H1 (cell line): ENCODE measurements at regions not wholly inside any gene's neighbourhood (a gene's known extent, or its start where the extent isn't known, plus 50 kb on each side); places are given as distances from the start of the nearest gene placed in this dataset.

Source experiments
- CBX8 ChIP-seq: fragments of 300-800, 300-1000 bp; sonication (generic); IDR thresholded peaks from 2 replicates; pipeline ENCODE4 v1.7.1; 2016; ENCODE audit warnings: low read depth, low read length, borderline replicate concordance
- CTCF ChIP-seq, 3 experiments: IDR thresholded peaks; 1 replicate in 2 of 3; 2 replicates in 1 of 3; pipeline versions ENCODE4 v1.5.1 to v1.6.1; 2011; ENCODE audit warnings: low read length in 3 of 3, mild to moderate bottlenecking in 3 of 3, inconsistent platforms in 2 of 3, low read depth in 1 of 3, moderate library complexity in 1 of 3; ENCODE audit not compliant: insufficient read depth in 1 of 3; ENCODE audit errors: control extremely low read depth in 1 of 3
- E2F6 ChIP-seq: IDR thresholded peaks from 2 replicates; pipeline ENCODE4 v1.6.1; 2012; ENCODE audit warnings: inconsistent platforms
- EP300 ChIP-seq, 2 experiments: IDR thresholded peaks; 1 replicate in 1 of 2; 2 replicates in 1 of 2; pipeline ENCODE4 v1.6.1; 2011 to 2012; ENCODE audit warnings: low read depth in 2 of 2, low read length in 2 of 2, mild to moderate bottlenecking in 2 of 2, borderline replicate concordance in 1 of 2, inconsistent platforms in 1 of 2, moderate library complexity in 1 of 2
- FOSL1 ChIP-seq: IDR thresholded peaks from 2 replicates; pipeline ENCODE4 v1.6.1; 2011; ENCODE audit warnings: mild to moderate bottlenecking, low read depth, low read length, moderate library complexity; ENCODE audit not compliant: insufficient read depth
- GABPA ChIP-seq: IDR thresholded peaks from 2 replicates; pipeline ENCODE4 v1.6.1; 2011; ENCODE audit warnings: mild to moderate bottlenecking, low read length, moderate library complexity, borderline replicate concordance; ENCODE audit not compliant: insufficient read depth
- HDAC2 ChIP-seq, 2 experiments: fragments of 300-600 bp in 1 of 2; sonication (generic) in 1 of 2; IDR thresholded peaks; 2 replicates each; pipeline ENCODE4 v1.6.1; 2011 to 2012; ENCODE audit warnings: low read depth in 2 of 2, low read length in 2 of 2, mild to moderate bottlenecking in 2 of 2, moderate library complexity in 2 of 2, borderline replicate concordance in 1 of 2, inconsistent platforms in 1 of 2
- KDM1A ChIP-seq: fragments of 200-600, 300-600 bp; sonication (generic); IDR thresholded peaks from 2 replicates; pipeline ENCODE4 v1.7.1; 2016; ENCODE audit warnings: mild to moderate bottlenecking, low read length, borderline replicate concordance
- KDM5A ChIP-seq: fragments of 200-600 bp; IDR thresholded peaks from 2 replicates; pipeline ENCODE4 v1.7.1; 2012; ENCODE audit warnings: mild to moderate bottlenecking, low read length, inconsistent platforms, mixed read lengths
- MAX ChIP-seq: IDR thresholded peaks from 2 replicates; pipeline ENCODE4 v1.6.1; 2012; ENCODE audit warnings: inconsistent platforms
- POLR2AphosphoS5 ChIP-seq: IDR thresholded peaks from 2 replicates; pipeline ENCODE4 v1.6.1; 2011; ENCODE audit warnings: low read depth, low read length
- POU5F1 ChIP-seq: IDR thresholded peaks from 2 replicates; pipeline ENCODE4 v1.6.1; 2011; ENCODE audit warnings: low read depth, mild to moderate bottlenecking, low read length, moderate library complexity
- RAD21 ChIP-seq, 2 experiments: IDR thresholded peaks in 1 of 2; conservative IDR thresholded peaks in 1 of 2; 2 replicates each; pipeline ENCODE4 v1.6.1; 2011; ENCODE audit warnings: low read depth in 2 of 2, low read length in 2 of 2, improper control_type of control experiment in 1 of 2, inconsistent platforms in 1 of 2, mild to moderate bottlenecking in 1 of 2, moderate library complexity in 1 of 2
- SIN3A ChIP-seq, 2 experiments: IDR thresholded peaks in 1 of 2; conservative IDR thresholded peaks in 1 of 2; 2 replicates each; pipeline ENCODE4 v1.6.1; 2011 to 2012; ENCODE audit warnings: low read length in 2 of 2, improper control_type of control experiment in 1 of 2, low read depth in 1 of 2, mild to moderate bottlenecking in 1 of 2
- SP4 ChIP-seq: IDR thresholded peaks from 2 replicates; pipeline ENCODE4 v1.6.1; 2012; ENCODE audit warnings: low read length, inconsistent platforms
- SRF ChIP-seq: IDR thresholded peaks from 2 replicates; pipeline ENCODE4 v1.6.1; 2011; ENCODE audit warnings: mild to moderate bottlenecking, low read depth, low read length, moderate library complexity
- USF2 ChIP-seq: IDR thresholded peaks from 2 replicates; pipeline ENCODE4 v1.6.1; 2011; ENCODE audit warnings: low read length, improper control_type of control experiment
- YY1 ChIP-seq: IDR thresholded peaks from 2 replicates; pipeline ENCODE4 v1.6.1; 2011; ENCODE audit warnings: low read depth, mild to moderate bottlenecking, low read length

- TF ChIP-seq E2F6 (no peak), SRF (no peak), GABPA (0 out of 2 replicates have a peak, but pooled peaks have one; percentile 29), SIN3A (conservative IDR thresholded peaks at IDR 0.05 in 1 of 2, IDR thresholded peaks at IDR 0.05 in 1 of 2; ENCODE audit: low read depth in 1 of 2, low read length in 2 of 2) (no peak), RAD21 (IDR thresholded peaks at IDR 0.05 in 1 of 2, conservative IDR thresholded peaks at IDR 0.05 in 1 of 2; ENCODE audit: low read depth in 2 of 2, low read length in 2 of 2) (peak; percentile 72 to 85), USF2 (no peak), CTCF (IDR thresholded peaks at IDR 0.05; ENCODE audit: control extremely low read depth in 1 of 3, insufficient read depth in 1 of 3, low read depth in 1 of 3, low read length in 3 of 3) (peak; percentile 75 to 93 (median 80)), FOSL1 (peak; percentile 33; the same call in 1 of the 2 replicates), EP300 (IDR thresholded peaks at IDR 0.05; ENCODE audit: borderline replicate concordance in 1 of 2, low read depth in 2 of 2, low read length in 2 of 2) (no peak), HDAC2 (IDR thresholded peaks at IDR 0.05; ENCODE audit: borderline replicate concordance in 1 of 2, low read depth in 2 of 2, low read length in 2 of 2) (peak; percentile 68 to 83; a peak in 2 of 4 replicates), SP4 (no peak), KDM1A (peak; percentile 20; the same call in 1 of the 2 replicates), CBX8 (no peak), MAX (peak; percentile 73), YY1 (peak; percentile 88), POLR2AphosphoS5 (no peak), KDM5A (no peak), POU5F1 (no peak)
Measured at GRCh38 chr15:62344806-62345539, 179.9 kb upstream of the C2CD4B start (continued).
